ENCODE measurements at regions not wholly inside any gene's neighbourhood (a gene's known extent, or its start where the extent isn't known, plus 50 kb on each side); places are given as distances from the start of the nearest gene placed in this dataset.
"Not testable (repeated sequence)": the region's sequence is repeated elsewhere in the genome, so short reads cannot be mapped to it uniquely, and the experiment has no call there.

DNA sequence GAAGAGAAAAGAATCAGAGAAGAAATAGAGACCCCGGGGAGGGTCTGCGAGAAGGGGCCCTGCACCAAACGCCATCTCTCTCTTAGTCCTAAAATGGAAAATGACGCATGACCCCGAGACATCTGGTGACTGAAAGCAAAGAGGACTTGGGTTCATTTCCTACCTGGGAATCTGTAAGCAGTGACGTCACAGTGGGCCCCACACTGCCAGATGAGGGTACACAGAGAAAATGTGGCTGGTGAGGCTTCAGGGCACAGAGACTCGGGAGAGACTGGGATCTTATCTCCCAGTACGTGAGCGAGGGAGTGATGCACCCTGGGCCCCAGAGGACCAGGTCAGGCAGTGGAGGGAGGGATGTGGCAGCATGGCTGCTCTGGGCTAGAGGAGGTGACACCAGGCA is 288.1 kb upstream of the SFSWAP start:
- H3K4me3 Mint-ChIP-seq (ENCODE audit: low read depth), result no peak overlapping the region
- TF ChIP-seq, protein P1, sequence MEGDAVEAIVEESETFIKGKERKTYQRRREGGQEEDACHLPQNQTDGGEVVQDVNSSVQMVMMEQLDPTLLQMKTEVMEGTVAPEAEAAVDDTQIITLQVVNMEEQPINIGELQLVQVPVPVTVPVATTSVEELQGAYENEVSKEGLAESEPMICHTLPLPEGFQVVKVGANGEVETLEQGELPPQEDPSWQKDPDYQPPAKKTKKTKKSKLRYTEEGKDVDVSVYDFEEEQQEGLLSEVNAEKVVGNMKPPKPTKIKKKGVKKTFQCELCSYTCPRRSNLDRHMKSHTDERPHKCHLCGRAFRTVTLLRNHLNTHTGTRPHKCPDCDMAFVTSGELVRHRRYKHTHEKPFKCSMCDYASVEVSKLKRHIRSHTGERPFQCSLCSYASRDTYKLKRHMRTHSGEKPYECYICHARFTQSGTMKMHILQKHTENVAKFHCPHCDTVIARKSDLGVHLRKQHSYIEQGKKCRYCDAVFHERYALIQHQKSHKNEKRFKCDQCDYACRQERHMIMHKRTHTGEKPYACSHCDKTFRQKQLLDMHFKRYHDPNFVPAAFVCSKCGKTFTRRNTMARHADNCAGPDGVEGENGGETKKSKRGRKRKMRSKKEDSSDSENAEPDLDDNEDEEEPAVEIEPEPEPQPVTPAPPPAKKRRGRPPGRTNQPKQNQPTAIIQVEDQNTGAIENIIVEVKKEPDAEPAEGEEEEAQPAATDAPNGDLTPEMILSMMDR (IDR thresholded peaks at IDR 0.05; ENCODE audit: unreplicated experiment), result no peak
- no peak for DNase-seq (ENCODE audit: low spot score, unreplicated experiment)
- H3K27ac Mint-ChIP-seq, result no peak overlapping the region
- no peaks in the 10 kb centered on the region for H3K36me3 Mint-ChIP-seq (ENCODE audit: insufficient read depth)
- H3K9me3 Mint-ChIP-seq (ENCODE audit: low read depth), result peaks cover 17% of the 10 kb centered on the region
- H3K27me3 Mint-ChIP-seq, result peaks cover 36% of the 10 kb centered on the region
- no peaks in the 10 kb centered on the region for H3K4me1 Mint-ChIP-seq (ENCODE audit: low read depth)

DNA sequence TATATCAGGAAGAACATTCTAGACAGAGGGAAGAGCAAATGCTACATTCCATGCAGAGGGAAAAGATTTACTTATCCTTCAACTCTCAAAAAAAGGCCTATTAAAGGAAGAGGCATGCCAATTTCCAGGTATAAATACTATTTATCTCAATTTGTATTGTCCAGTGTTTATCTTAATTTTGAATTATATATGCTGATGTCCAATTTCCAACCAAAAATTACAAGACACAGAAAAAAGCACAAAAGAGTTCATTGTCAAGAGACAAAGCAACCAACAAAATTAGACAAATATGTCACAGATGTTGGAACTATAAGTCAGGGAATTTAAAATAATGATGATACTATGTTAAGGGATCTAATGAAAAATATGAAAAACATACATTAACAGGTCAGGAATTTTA is 286.6 kb upstream of the SFSWAP start:
- peaks cover 2% of the 10 kb centered on the region for H3K4me1 Mint-ChIP-seq (ENCODE audit: low read depth)
- H3K4me3 Mint-ChIP-seq (ENCODE audit: low read depth), result no peak overlapping the region
- TF ChIP-seq, protein P1 (IDR thresholded peaks at IDR 0.05; ENCODE audit: unreplicated experiment), result no peak
- peaks cover 25% of the 10 kb centered on the region for H3K27me3 Mint-ChIP-seq
- H3K9me3 Mint-ChIP-seq (ENCODE audit: low read depth), result peaks cover 12% of the 10 kb centered on the region
- no peaks in the 10 kb centered on the region for H3K36me3 Mint-ChIP-seq (ENCODE audit: insufficient read depth)
- no peak overlapping the region for H3K27ac Mint-ChIP-seq
- no peak for DNase-seq (ENCODE audit: low spot score, unreplicated experiment)

DNA sequence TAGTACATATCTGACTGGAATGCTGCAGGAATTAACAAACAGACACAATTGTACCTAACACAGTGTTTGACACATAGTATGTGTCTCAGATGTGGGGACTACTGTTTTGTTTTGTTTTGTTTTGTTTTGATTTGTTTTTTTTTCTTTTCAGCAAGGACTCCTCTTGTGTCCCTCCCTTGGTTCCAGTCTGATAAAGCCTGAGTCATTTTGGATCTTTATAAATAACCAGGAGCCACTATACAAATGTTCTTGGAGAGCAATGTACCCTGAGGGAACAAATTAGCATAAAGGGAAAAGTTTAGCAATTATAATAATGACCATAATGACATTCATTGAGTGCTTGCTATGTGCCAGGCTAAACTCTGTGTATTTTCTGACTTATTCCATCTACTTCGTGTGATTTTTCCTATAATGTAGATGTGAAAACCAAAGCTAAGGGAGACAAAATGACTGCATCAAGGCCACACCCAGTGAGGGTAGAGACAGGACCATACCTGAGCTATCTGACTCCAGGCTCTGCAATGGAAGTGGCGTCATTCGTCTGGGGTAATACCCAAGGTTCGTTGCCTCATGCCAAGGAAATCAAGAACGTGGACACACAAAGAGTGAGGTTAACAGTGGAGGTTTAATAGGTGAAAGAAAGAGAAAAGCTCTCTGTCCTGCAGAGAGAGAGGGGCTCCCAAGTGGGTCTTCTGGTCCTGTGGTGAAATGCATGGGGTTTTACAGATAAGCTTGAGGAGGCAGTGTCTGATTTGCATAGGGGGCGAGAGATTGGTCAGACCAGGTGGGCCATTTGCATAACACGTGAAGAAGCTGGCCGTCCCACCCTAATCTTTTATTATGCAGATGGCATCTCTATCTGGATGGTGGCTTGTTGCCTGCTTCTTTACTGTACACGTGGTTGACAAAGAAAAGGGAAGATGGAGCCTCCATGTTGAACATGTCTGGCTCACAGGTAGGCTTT is 285.5 kb upstream of the SFSWAP start:
- Mint-ChIP-seq H3K27ac (no peak overlapping the region), H3K27me3 (peaks cover 24% of the 10 kb centered on the region), H3K4me3 (ENCODE audit: low read depth) (no peak overlapping the region), H3K9me3 (ENCODE audit: low read depth) (peaks cover 12% of the 10 kb centered on the region), H3K4me1 (ENCODE audit: low read depth) (peaks cover 5% of the 10 kb centered on the region), H3K36me3 (ENCODE audit: insufficient read depth) (no peaks in the 10 kb centered on the region)
- DNase-seq (ENCODE audit: low spot score, unreplicated experiment), result no peak
- TF ChIP-seq, protein P1 (IDR thresholded peaks at IDR 0.05; ENCODE audit: unreplicated experiment), result no peak

DNA sequence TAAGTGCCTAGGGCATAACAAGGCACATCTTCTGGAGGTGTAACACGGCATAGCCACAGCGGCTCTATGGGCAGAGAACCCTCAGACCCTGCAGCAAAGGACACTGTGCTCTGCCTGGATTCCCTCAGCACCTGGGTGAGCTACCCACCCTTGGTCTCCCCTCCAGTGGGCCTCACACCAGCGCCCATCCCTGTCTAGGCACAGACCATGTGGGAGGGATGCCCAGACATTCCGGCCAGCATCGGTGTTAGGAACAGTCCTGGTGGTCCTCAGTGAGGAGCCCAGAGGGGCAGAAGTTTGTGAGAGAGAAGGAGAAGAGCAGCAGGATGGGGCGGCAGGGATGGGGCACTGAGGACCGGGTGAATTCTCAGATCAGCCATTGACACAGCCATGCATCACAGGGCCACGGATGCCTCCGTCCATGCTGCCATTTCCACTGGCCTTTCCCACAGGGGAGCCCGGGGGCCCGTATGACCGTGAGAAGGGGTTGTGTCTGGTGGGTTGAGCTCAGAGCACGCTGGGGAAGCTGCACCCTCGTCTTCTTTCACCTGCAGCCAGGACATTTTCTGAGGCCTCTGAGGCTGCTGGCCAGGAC is 282.7 kb upstream of the SFSWAP start:
- TF ChIP-seq, protein P1 (IDR thresholded peaks at IDR 0.05; ENCODE audit: unreplicated experiment), result no peak
- Mint-ChIP-seq H3K4me1 (ENCODE audit: low read depth) (peaks cover 5% of the 10 kb centered on the region), H3K4me3 (ENCODE audit: low read depth) (no peak overlapping the region), H3K27me3 (peaks cover 29% of the 10 kb centered on the region), H3K27ac (no peak overlapping the region), H3K36me3 (ENCODE audit: insufficient read depth) (no peaks in the 10 kb centered on the region), H3K9me3 (ENCODE audit: low read depth) (peaks cover 12% of the 10 kb centered on the region)
- DNase-seq (ENCODE audit: low spot score, unreplicated experiment), result no peak

DNA sequence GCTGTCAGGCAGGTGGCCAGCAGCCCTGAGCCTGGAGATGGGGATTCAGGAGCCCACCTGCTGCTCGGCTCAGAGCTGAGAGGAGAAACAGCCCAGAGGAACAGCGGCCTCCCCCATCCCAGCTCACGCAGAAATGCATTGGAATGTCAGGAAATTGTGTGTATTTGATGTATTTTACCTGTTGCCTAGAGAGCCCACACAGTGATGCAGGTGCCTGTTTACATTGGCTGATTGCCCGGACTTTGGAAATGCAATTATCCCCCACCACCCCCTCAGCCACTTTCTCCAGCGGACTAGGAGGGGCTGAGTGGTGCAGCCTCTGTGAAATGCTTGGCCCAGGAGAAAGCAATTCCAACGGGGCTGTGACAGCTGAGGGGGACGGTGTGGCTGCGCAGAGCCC is 281.7 kb upstream of the SFSWAP start:
- DNase-seq (ENCODE audit: low spot score, unreplicated experiment), result not testable (repeated sequence)

DNA sequence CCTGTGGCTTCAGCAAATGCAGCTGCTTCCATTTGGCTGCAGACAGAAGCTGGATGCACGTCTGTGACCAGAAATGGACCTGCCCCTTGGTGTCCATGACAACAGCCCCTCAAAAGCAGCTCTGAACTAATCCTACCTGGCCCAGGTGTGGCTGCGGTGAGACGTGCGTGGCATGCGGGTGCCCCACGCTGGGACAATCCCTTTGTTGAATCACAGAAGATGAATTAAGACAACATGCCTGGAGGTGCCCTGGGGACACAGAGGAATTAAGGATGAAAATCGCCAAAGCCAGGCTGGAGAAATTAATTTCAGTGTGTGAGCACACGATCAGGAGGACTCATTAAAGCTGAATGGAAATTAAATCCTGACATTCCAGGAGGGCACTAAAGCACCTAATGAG is 281.2 kb upstream of the SFSWAP start:
- not testable (repeated sequence) for DNase-seq (ENCODE audit: low spot score, unreplicated experiment); H3K4me3 Mint-ChIP-seq (ENCODE audit: low read depth); H3K9me3 Mint-ChIP-seq (ENCODE audit: low read depth); H3K4me1 Mint-ChIP-seq (ENCODE audit: low read depth); H3K27ac Mint-ChIP-seq; H3K36me3 Mint-ChIP-seq (ENCODE audit: insufficient read depth)
- H3K27me3 Mint-ChIP-seq, result peaks cover 31% of the 10 kb centered on the region

More for the DNA sequence above, 281.7 kb upstream of the SFSWAP start:
- H3K27me3 Mint-ChIP-seq, result peaks cover 27% of the 10 kb centered on the region
- H3K36me3 Mint-ChIP-seq (ENCODE audit: insufficient read depth); H3K9me3 Mint-ChIP-seq (ENCODE audit: low read depth); H3K4me3 Mint-ChIP-seq (ENCODE audit: low read depth); H3K4me1 Mint-ChIP-seq (ENCODE audit: low read depth); H3K27ac Mint-ChIP-seq: not testable (repeated sequence)
